Inflammatory macrophage (primary cell): ENCODE measurements at regions not wholly inside any gene's neighbourhood (a gene's known extent, or its start where the extent isn't known, plus 50 kb on each side); places are given as distances from the start of the nearest gene placed in this dataset.

ENCODE experiments used
- DNase-seq, 2 donors: peaks; one replicate each; pipeline ENCODE4 v3.0.0-alpha.2; 2020 to 2022

GRCh38 chr4:32334759-32335158, 1614.6 kb downstream of the PCDH7 start:
- DNase-seq: no peak

- DNase-seq: no peak
These were observed 1617.2 kb downstream of the PCDH7 start for GRCh38 chr4:32337403-32337802.

GRCh38 chr4:32340591-32340990, 1620.4 kb downstream of the PCDH7 start:
- DNase-seq: no peak

- DNase-seq: no peak
These were observed 1621.2 kb downstream of the PCDH7 start for GRCh38 chr4:32341342-32341741.

- no peak for DNase-seq
These were observed 1621.9 kb downstream of the PCDH7 start for GRCh38 chr4:32342054-32342453.

GRCh38 chr4:32349026-32349425, 1628.9 kb downstream of the PCDH7 start:
- no peak for DNase-seq

GRCh38 chr4:32374206-32374605, 1654.0 kb downstream of the PCDH7 start:
- no peak for DNase-seq

GRCh38 chr4:32393806-32394205, 1673.6 kb downstream of the PCDH7 start:
- no peak for DNase-seq

- no peak for DNase-seq
These were observed 1674.1 kb downstream of the PCDH7 start for GRCh38 chr4:32394255-32394654.

GRCh38 chr4:32396507-32397070, 1676.4 kb downstream of the PCDH7 start:
- DNase-seq: no peak

GRCh38 chr4:32400870-32401269, 1680.7 kb downstream of the PCDH7 start:
- DNase-seq: no peak

GRCh38 chr4:32417113-32417704, 1697.0 kb downstream of the PCDH7 start:
- no peak for DNase-seq

GRCh38 chr4:32423267-32423666, 1703.1 kb downstream of the PCDH7 start:
- DNase-seq: no peak

- no peak for DNase-seq
These were observed 1705.1 kb downstream of the PCDH7 start for GRCh38 chr4:32425243-32425642.

GRCh38 chr4:32427566-32427965, 1707.4 kb downstream of the PCDH7 start:
- DNase-seq: no peak

GRCh38 chr4:32429151-32429550, 1709.0 kb downstream of the PCDH7 start:
- no peak for DNase-seq

GRCh38 chr4:32435308-32435707, 1715.1 kb downstream of the PCDH7 start:
- DNase-seq: no peak

- DNase-seq: no peak
These were observed 1716.6 kb downstream of the PCDH7 start for GRCh38 chr4:32436816-32437215.

GRCh38 chr4:32440391-32440790, 1720.2 kb downstream of the PCDH7 start:
- no peak for DNase-seq

GRCh38 chr4:32454482-32454881, 1734.3 kb downstream of the PCDH7 start:
- no peak for DNase-seq

GRCh38 chr4:32455231-32455630, 1735.1 kb downstream of the PCDH7 start:
- no peak for DNase-seq

- DNase-seq: no peak
These were observed 1740.8 kb downstream of the PCDH7 start for GRCh38 chr4:32460972-32461371.

GRCh38 chr4:32462944-32463343, 1742.8 kb downstream of the PCDH7 start:
- DNase-seq: peak; percentile 22 to 38

GRCh38 chr4:32470087-32470585, 1750.0 kb downstream of the PCDH7 start:
- no peak for DNase-seq

GRCh38 chr4:32472918-32473317, 1752.7 kb downstream of the PCDH7 start:
- DNase-seq: no peak
